ENCODE measurements at regions not wholly inside any gene's neighbourhood (a gene's known extent, or its start where the extent isn't known, plus 50 kb on each side); places are given as distances from the start of the nearest gene placed in this dataset.

DNA sequence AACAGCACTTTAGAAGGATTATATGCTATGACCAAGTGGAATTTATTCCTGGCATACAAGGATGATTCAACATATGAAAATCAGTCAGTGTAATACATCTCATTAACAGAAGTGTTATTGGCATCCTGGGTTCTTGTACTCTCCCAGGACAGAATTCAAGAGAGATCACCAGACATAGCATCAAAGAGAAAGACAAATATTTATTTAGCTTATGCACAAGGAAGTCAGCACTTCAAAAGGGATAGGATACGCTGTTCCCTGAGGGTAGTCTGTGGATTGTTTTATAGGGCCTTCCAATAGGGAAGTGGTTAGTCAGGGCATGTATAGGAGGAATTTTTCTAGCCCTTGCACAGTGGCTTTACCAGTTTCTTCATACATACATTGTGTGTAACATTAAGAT lies 1238.0 kb downstream of the PCDH17 start:
- Mint-ChIP-seq H3K9me3 (ENCODE audit: unreplicated experiment) (peaks cover 17% of the 10 kb centered on the region), H3K27me3 (ENCODE audit: insufficient read depth, unreplicated experiment) (peaks cover 20% of the 10 kb centered on the region), H3K36me3 (ENCODE audit: insufficient read depth, unreplicated experiment) (no peaks in the 10 kb centered on the region), H3K4me3 (ENCODE audit: unreplicated experiment) (no peak overlapping the region), H3K27ac (ENCODE audit: low read depth, unreplicated experiment) (no peak overlapping the region), H3K4me1 (ENCODE audit: insufficient read depth, unreplicated experiment) (no peaks in the 10 kb centered on the region)
- intact Hi-C loops (cut with micrococcal nuclease), result no loop called here
- no peak for TF ChIP-seq CTCF (IDR thresholded peaks at IDR 0.05; ENCODE audit: unreplicated experiment)
- ChIA-PET POLR2A (no interaction called here), CTCF (no interaction called here)
- BruUV-seq (replicated peaks), result no TSS peak
- DNase-seq (ENCODE audit: unreplicated experiment), result no peak

- CTCF ChIA-PET, result no interaction called here
- Mint-ChIP-seq H3K36me3 (ENCODE audit: insufficient read depth, unreplicated experiment) (no peaks in the 10 kb centered on the region), H3K9me3 (ENCODE audit: unreplicated experiment) (peaks cover 11% of the 10 kb centered on the region), H3K27me3 (ENCODE audit: insufficient read depth, unreplicated experiment) (peaks cover 20% of the 10 kb centered on the region), H3K27ac (ENCODE audit: low read depth, unreplicated experiment) (no peak overlapping the region), H3K4me3 (ENCODE audit: unreplicated experiment) (no peak overlapping the region), H3K4me1 (ENCODE audit: insufficient read depth, unreplicated experiment) (no peaks in the 10 kb centered on the region)
- intact Hi-C loops (cut with micrococcal nuclease), result no loop called here
- no TSS peak for BruUV-seq (replicated peaks)
- POLR2A ChIA-PET, result no interaction called here
- TF ChIP-seq CTCF (IDR thresholded peaks at IDR 0.05; ENCODE audit: unreplicated experiment), result no peak
- DNase-seq (ENCODE audit: unreplicated experiment), result no peak
Measured at GRCh38 chr13:58876473-58876872, 1244.9 kb downstream of the PCDH17 start.

GRCh38 chr13:58879114-58879513 lies 1247.6 kb downstream of the PCDH17 start:
- ChIA-PET POLR2A (no interaction called here), CTCF (no interaction called here)
- no peaks in the 10 kb centered on the region for H3K36me3 Mint-ChIP-seq (ENCODE audit: insufficient read depth, unreplicated experiment)
- intact Hi-C loops (cut with micrococcal nuclease), result no loop called here
- H3K4me3 Mint-ChIP-seq (ENCODE audit: unreplicated experiment), result no peak overlapping the region
- H3K4me1 Mint-ChIP-seq (ENCODE audit: insufficient read depth, unreplicated experiment), result no peaks in the 10 kb centered on the region
- H3K27ac Mint-ChIP-seq (ENCODE audit: low read depth, unreplicated experiment), result no peak overlapping the region
- no peak for DNase-seq (ENCODE audit: unreplicated experiment)
- H3K27me3 Mint-ChIP-seq (ENCODE audit: insufficient read depth, unreplicated experiment), result peaks cover 3% of the 10 kb centered on the region
- peaks cover 4% of the 10 kb centered on the region for H3K9me3 Mint-ChIP-seq (ENCODE audit: unreplicated experiment)
- TF ChIP-seq CTCF (IDR thresholded peaks at IDR 0.05; ENCODE audit: unreplicated experiment), result no peak
- no TSS peak for BruUV-seq (replicated peaks)

DNA sequence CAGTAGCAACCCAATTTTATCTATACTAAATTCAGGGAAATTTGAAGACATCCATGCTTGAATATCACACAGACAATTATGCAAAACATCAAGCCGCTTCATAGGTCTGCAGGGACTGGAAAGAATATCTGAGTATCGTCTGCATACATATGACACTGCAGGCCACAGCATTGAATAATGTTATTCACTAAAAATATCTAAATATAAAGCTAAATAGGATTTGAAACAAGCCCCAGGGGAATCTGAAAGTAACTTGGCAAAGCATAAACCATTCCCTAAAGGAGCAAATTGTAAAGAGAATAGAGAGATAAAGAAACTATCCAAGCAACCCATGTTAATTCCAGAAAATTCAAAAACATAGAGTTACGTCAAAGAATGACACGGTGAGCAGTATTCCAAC lies 1251.0 kb downstream of the PCDH17 start:
- intact Hi-C loops (cut with micrococcal nuclease), result no loop called here
- no peak for DNase-seq (ENCODE audit: unreplicated experiment)
- Mint-ChIP-seq H3K27ac (ENCODE audit: low read depth, unreplicated experiment) (no peak overlapping the region), H3K4me3 (ENCODE audit: unreplicated experiment) (no peak overlapping the region), H3K4me1 (ENCODE audit: insufficient read depth, unreplicated experiment) (no peaks in the 10 kb centered on the region), H3K27me3 (ENCODE audit: insufficient read depth, unreplicated experiment) (no peaks in the 10 kb centered on the region), H3K9me3 (ENCODE audit: unreplicated experiment) (no peaks in the 10 kb centered on the region), H3K36me3 (ENCODE audit: insufficient read depth, unreplicated experiment) (no peaks in the 10 kb centered on the region)
- POLR2A ChIA-PET, result no interaction called here
- TF ChIP-seq CTCF (IDR thresholded peaks at IDR 0.05; ENCODE audit: unreplicated experiment), result no peak
- CTCF ChIA-PET, result no interaction called here
- BruUV-seq (replicated peaks), result no TSS peak
